GM23338 (cell line): ENCODE measurements at regions not wholly inside any gene's neighbourhood (a gene's known extent, or its start where the extent isn't known, plus 50 kb on each side); places are given as distances from the start of the nearest gene placed in this dataset.

ENCODE experiments used
- ATAC-seq: fragments of 200-7000 bp; cut with Tn5 transposase; 3 replicates; pipeline ENCODE4 v1.9.1; 2020
- DNase-seq: peaks from one replicate; pipeline ENCODE4 v3.0.0-alpha.2; 2015; ENCODE audit warnings: low spot score
- H2AFZ ChIP-seq: fragments of 200-600 bp; sonication (generic); 2 replicates; pipeline ENCODE4 v1.8.0; 2016; ENCODE audit warnings: antibody characterized with exemption, mild to moderate bottlenecking, moderate library complexity
- H3F3A ChIP-seq: fragments of 200-600 bp; sonication (generic); replicated peaks from 2 replicates; pipeline ENCODE4 v1.8.0; 2017; ENCODE audit warnings: antibody characterized with exemption, mixed run types, low read depth
- H3K27ac ChIP-seq: fragments of 200-600 bp; sonication (generic); 2 replicates; pipeline ENCODE4 v1.6.1; 2016; ENCODE audit warnings: low read depth
- H3K27me3 ChIP-seq: fragments of 200-600 bp; sonication (generic); 2 replicates; pipeline ENCODE4 v1.8.0; 2016; ENCODE audit warnings: mild to moderate bottlenecking, mixed run types, moderate library complexity; ENCODE audit not compliant: insufficient read depth
- H3K36me3 ChIP-seq: fragments of 200-600 bp; sonication (generic); 2 replicates; pipeline ENCODE4 v1.8.0; 2016; ENCODE audit warnings: mild to moderate bottlenecking; ENCODE audit not compliant: insufficient read depth
- H3K4me1 ChIP-seq: fragments of 200-600 bp; sonication (generic); 2 replicates; pipeline ENCODE4 v1.8.0; 2016; ENCODE audit warnings: mild to moderate bottlenecking, moderate library complexity; ENCODE audit not compliant: insufficient read depth
- H3K4me2 ChIP-seq: fragments of 200-600 bp; sonication (generic); 2 replicates; pipeline ENCODE4 v1.7.1; 2017; ENCODE audit warnings: mixed run types
- H3K4me3 ChIP-seq: fragments of 200-600 bp; sonication (generic); 2 replicates; pipeline ENCODE4 v1.6.1; 2016; ENCODE audit warnings: mixed run types
- H3K79me2 ChIP-seq: fragments of 200-600 bp; sonication (generic); replicated peaks from 2 replicates; pipeline ENCODE4 v1.8.0; 2017; ENCODE audit warnings: mild to moderate bottlenecking; ENCODE audit not compliant: insufficient read depth
- H3K9me2 ChIP-seq: fragments of 200-600 bp; sonication (generic); 2 replicates; pipeline ENCODE4 v1.8.0; 2017; ENCODE audit not compliant: insufficient read depth
- H4K20me1 ChIP-seq: fragments of 200-600 bp; sonication (generic); replicated peaks from 2 replicates; pipeline ENCODE4 v1.8.0; 2017; ENCODE audit warnings: mild to moderate bottlenecking; ENCODE audit not compliant: insufficient read depth
- H3K27ac Mint-ChIP-seq: 2 replicates; pipeline ENCODE4 v1.8.0; 2020; ENCODE audit warnings: inconsistent platforms, mild to moderate bottlenecking, moderate library complexity, mixed read lengths
- H3K27me3 Mint-ChIP-seq: 3 replicates; pipeline ENCODE4 v1.8.0; 2022; ENCODE audit warnings: low read depth, mild to moderate bottlenecking, moderate library complexity, mixed read lengths, inconsistent platforms; ENCODE audit not compliant: insufficient read depth, poor library complexity
- H3K36me3 Mint-ChIP-seq: 3 replicates; pipeline ENCODE4 v1.8.0; 2021; ENCODE audit warnings: low read depth, mild to moderate bottlenecking, inconsistent platforms, moderate library complexity, mixed read lengths
- H3K4me1 Mint-ChIP-seq: 3 replicates; pipeline ENCODE4 v1.8.0; 2020; ENCODE audit warnings: mild to moderate bottlenecking, inconsistent platforms, mixed read lengths
- H3K4me3 Mint-ChIP-seq: 3 replicates; pipeline ENCODE4 v1.8.0; 2021; ENCODE audit warnings: moderate library complexity, mild to moderate bottlenecking, inconsistent platforms, mixed read lengths
- H3K9me3 Mint-ChIP-seq: 3 replicates; pipeline ENCODE4 v1.8.0; 2020; ENCODE audit warnings: moderate library complexity, mild to moderate bottlenecking, inconsistent platforms, mixed read lengths
- CTCF ChIP-seq, 2 experiments: fragments of 200-600 bp in 1 of 2; sonication (generic) in 1 of 2; conservative IDR thresholded peaks; 2 replicates each; pipeline versions ENCODE4 v1.5.1 to v1.6.1; 2016 to 2017; ENCODE audit warnings: antibody characterized with exemption in 2 of 2, low read depth in 2 of 2, mild to moderate bottlenecking in 2 of 2, moderate library complexity in 1 of 2
- EZH2phosphoT487 ChIP-seq: fragments of 200-600 bp; sonication (generic); IDR thresholded peaks from one replicate; pipeline ENCODE4 v1.8.1; 2018; ENCODE audit warnings: antibody characterized with exemption; ENCODE audit not compliant: unreplicated experiment
- JUNB ChIP-seq: IDR thresholded peaks from one replicate; pipeline ENCODE4 v1.6.1; 2016; ENCODE audit warnings: antibody characterized with exemption; ENCODE audit not compliant: unreplicated experiment
- POLR2AphosphoS5 ChIP-seq: IDR thresholded peaks from 2 replicates; pipeline ENCODE4 v1.6.1; 2016; ENCODE audit warnings: antibody characterized with exemption, low read depth
- REST ChIP-seq: IDR thresholded peaks from one replicate; pipeline ENCODE4 v1.6.1; 2018; ENCODE audit warnings: antibody characterized with exemption; ENCODE audit not compliant: unreplicated experiment
- STAT1 ChIP-seq: IDR thresholded peaks from one replicate; pipeline ENCODE4 v1.6.1; 2016; ENCODE audit warnings: antibody characterized with exemption; ENCODE audit not compliant: unreplicated experiment
- ZNF114 ChIP-seq: fragments of 250-450 bp; sonication (Bioruptor Pico); IDR thresholded peaks from 2 replicates; pipeline ENCODE4 v1.5.0; 2020; ENCODE audit warnings: mild to moderate bottlenecking, moderate library complexity
- ZNF331 ChIP-seq: fragments of 250-450 bp; sonication (Bioruptor Pico); IDR thresholded peaks from 2 replicates; pipeline ENCODE4 v1.5.0; 2020; ENCODE audit warnings: low read depth, mild to moderate bottlenecking, moderate library complexity
- ZNF462 ChIP-seq: fragments of 250-450 bp; sonication (Bioruptor Pico); IDR thresholded peaks from 2 replicates; pipeline ENCODE4 v1.5.0; 2020; ENCODE audit warnings: mild to moderate bottlenecking, moderate library complexity

- no peaks in the 10 kb centered on the region; the same call in 1 of the 2 replicates for H3K9me2 ChIP-seq
Observed at GRCh38 chr9:7710686-7711085, 88.9 kb downstream of the DMAC1 start.

More at GRCh38 chr9:7710686-7711085, 88.9 kb downstream of the DMAC1 start:
- Mint-ChIP-seq H3K9me3 (no peaks in the 10 kb centered on the region), H3K36me3 (no peaks in the 10 kb centered on the region), H3K4me1 (no peaks in the 10 kb centered on the region), H3K27ac (no peak overlapping the region), H3K4me3 (no peak overlapping the region), H3K27me3 (no peaks in the 10 kb centered on the region)
- Histone ChIP-seq H4K20me1 (no peaks in the 10 kb centered on the region), H3K4me3 (no peak overlapping the region), H3K79me2 (no peaks in the 10 kb centered on the region), H3F3A (no peaks in the 10 kb centered on the region), H3K4me2 (no peak overlapping the region), H3K4me1 (no peaks in the 10 kb centered on the region), H2AFZ (no peak overlapping the region), H3K27ac (no peak overlapping the region), H3K27me3 (no peaks in the 10 kb centered on the region), H3K36me3 (no peaks in the 10 kb centered on the region)
- no peak for ATAC-seq
- no peak for DNase-seq
- TF ChIP-seq ZNF462 (CRISPR knock-in tag) = no peak
- no peak for TF ChIP-seq STAT1
- TF ChIP-seq REST = no peak
- TF ChIP-seq CTCF (conservative IDR thresholded peaks at IDR 0.05; ENCODE audit: low read depth in 2 of 2) = no peak
- no peak for TF ChIP-seq POLR2AphosphoS5
- TF ChIP-seq EZH2phosphoT487 = no peak
- TF ChIP-seq ZNF331 (CRISPR knock-in tag) = no peak
- no peak for TF ChIP-seq JUNB
- no peak for TF ChIP-seq ZNF114
